NB4 (cell line): ENCODE measurements at regions not wholly inside any gene's neighbourhood (a gene's known extent, or its start where the extent isn't known, plus 50 kb on each side); places are given as distances from the start of the nearest gene placed in this dataset.

Source experiments
- CTCF ChIP-seq: IDR thresholded peaks from one replicate; pipeline ENCODE4 v1.5.1; 2012; ENCODE audit warnings: low read depth, low read length
- MAX ChIP-seq: IDR thresholded peaks from 2 replicates; pipeline ENCODE4 v1.6.1; 2011; ENCODE audit warnings: low read depth, low read length
- MYC ChIP-seq: IDR thresholded peaks from 2 replicates; pipeline ENCODE4 v1.6.1; 2011; ENCODE audit warnings: low read depth, low read length
- POLR2A ChIP-seq: IDR thresholded peaks from 2 replicates; pipeline ENCODE4 v1.6.1; 2011; ENCODE audit warnings: mild to moderate bottlenecking; ENCODE audit not compliant: insufficient read length; ENCODE audit errors: extremely low read depth

- no peak for TF ChIP-seq CTCF
- no peak for TF ChIP-seq MYC
- TF ChIP-seq POLR2A = no peak
- TF ChIP-seq MAX = no peak
Measured at GRCh38 chr7:26081638-26082037, 70.4 kb upstream of the NFE2L3 start.
